ENCODE measurements at regions not wholly inside any gene's neighbourhood (a gene's known extent, or its start where the extent isn't known, plus 50 kb on each side); places are given as distances from the start of the nearest gene placed in this dataset.

DNA sequence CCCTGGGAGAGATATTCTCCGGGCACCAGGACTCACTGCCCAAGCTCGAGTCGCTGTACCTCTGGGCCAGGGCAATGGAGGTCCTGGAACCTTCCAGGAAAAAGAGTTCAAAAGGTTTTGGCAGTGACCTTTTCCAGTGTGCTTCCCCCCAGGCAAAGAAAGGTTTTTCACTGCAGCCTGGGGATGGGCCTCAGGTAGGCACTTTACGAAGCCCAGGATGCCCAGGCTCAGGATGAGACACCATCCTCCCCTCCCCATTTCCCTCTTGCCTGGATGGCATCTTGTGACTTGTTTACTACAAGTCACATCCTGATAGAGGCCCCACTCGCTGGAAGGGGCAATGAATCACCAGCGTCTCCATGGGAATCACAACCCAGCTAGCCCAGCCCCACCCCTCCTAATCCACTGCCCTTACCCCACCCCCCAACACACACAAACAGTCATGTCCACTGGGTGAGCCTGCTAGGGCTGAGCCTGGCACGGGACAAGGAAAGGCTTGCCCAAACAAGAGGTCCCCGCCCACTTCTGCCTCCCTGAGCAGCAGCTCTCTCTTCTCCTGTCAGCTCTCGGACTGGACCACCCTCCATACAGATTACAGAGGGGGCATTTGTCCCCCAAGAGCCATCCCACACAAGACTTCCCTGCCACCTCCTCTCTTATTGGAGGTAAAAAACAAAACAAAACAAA, 93.8 kb upstream of the SMNDC1 start:
- no TSS peak for BruUV-seq (replicated peaks)
- POLR2A ChIA-PET = interaction anchor here (1.2 kb wide), 1 partner anchor 10 kb away, joined by 4 read pairs; no protein-coding TSS in a partner anchor
- H3K9me3 ChIP-seq (ENCODE audit: low read length) = no peaks in the 10 kb centered on the region
- H3K27ac ChIP-seq (ENCODE audit: extremely low read length, insufficient read depth, low read length) = no peak overlapping the region
- peak overlapping the region; percentile 10; the same call in 1 of the 2 replicates for H3K4me2 ChIP-seq (ENCODE audit: low read depth, low read length)
- no peak overlapping the region for H3K9ac ChIP-seq (ENCODE audit: insufficient read depth, low read depth, low read length)
- WGBS (ENCODE audit: low lambda C conversion rate) = 38% methylated on average over 7 of the region's 9 CpGs
- in situ Hi-C loops (cut with HindIII; ENCODE audit: extremely low pct_ligation_motif_present, low pct_unique_long_range_greater_than_20kb) (no loop called here), intact Hi-C loops (cut with micrococcal nuclease; ENCODE audit: unreplicated experiment) (loop anchor here (1.0 kb wide), 1 partner anchor 99 kb away; the partner anchor contains the start of gene DUSP5)
- CTCF ChIA-PET (ENCODE audit: low intra/inter-chr PET ratio, low total read pairs) = no interaction called here
- DNase-seq (ENCODE audit: low spot score) = peak; percentile 68
- ATAC-seq = peak; percentile 39
- H3K79me2 ChIP-seq (ENCODE audit: insufficient read depth, low read length) = no peaks in the 10 kb centered on the region
- H3K4me3 ChIP-seq (replicated peaks in 1 of 3; ENCODE audit: insufficient read depth in 1 of 3, low read depth in 2 of 3, low read length in 3 of 3) = no peak overlapping the region
- no peak overlapping the region for H2AFZ ChIP-seq (ENCODE audit: low read length)
- no peaks in the 10 kb centered on the region for H4K20me1 ChIP-seq (ENCODE audit: insufficient read depth, low read length)
- no peaks in the 10 kb centered on the region for H3K36me3 ChIP-seq (replicated peaks in 1 of 2; ENCODE audit: control insufficient read depth in 1 of 2, insufficient read depth in 2 of 2, low read length in 2 of 2)
- FAIRE-seq = no peak
- H3K27me3 ChIP-seq (ENCODE audit: control insufficient read depth in 1 of 2, insufficient read depth in 2 of 2, low read length in 2 of 2) = 0 out of 5 replicates have a peak, but pooled peaks cover 0 to 2% of the 10 kb centered on the region in 2 experiments
- H3K4me1 ChIP-seq (ENCODE audit: insufficient read depth, low read length) = peaks cover 44% of the 10 kb centered on the region
- TF ChIP-seq, protein P1, sequence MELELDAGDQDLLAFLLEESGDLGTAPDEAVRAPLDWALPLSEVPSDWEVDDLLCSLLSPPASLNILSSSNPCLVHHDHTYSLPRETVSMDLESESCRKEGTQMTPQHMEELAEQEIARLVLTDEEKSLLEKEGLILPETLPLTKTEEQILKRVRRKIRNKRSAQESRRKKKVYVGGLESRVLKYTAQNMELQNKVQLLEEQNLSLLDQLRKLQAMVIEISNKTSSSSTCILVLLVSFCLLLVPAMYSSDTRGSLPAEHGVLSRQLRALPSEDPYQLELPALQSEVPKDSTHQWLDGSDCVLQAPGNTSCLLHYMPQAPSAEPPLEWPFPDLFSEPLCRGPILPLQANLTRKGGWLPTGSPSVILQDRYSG (CRISPR knock-in tag; IDR thresholded peaks at IDR 0.05) = no peak
- TF ChIP-seq, protein P2, sequence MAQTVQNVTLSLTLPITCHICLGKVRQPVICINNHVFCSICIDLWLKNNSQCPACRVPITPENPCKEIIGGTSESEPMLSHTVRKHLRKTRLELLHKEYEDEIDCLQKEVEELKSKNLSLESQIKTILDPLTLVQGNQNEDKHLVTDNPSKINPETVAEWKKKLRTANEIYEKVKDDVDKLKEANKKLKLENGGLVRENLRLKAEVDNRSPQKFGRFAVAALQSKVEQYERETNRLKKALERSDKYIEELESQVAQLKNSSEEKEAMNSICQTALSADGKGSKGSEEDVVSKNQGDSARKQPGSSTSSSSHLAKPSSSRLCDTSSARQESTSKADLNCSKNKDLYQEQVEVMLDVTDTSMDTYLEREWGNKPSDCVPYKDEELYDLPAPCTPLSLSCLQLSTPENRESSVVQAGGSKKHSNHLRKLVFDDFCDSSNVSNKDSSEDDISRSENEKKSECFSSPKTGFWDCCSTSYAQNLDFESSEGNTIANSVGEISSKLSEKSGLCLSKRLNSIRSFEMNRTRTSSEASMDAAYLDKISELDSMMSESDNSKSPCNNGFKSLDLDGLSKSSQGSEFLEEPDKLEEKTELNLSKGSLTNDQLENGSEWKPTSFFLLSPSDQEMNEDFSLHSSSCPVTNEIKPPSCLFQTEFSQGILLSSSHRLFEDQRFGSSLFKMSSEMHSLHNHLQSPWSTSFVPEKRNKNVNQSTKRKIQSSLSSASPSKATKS (CRISPR knock-in tag; IDR thresholded peaks at IDR 0.05) = no peak
- TF ChIP-seq FOSL2 (CRISPR knock-in tag; IDR thresholded peaks at IDR 0.05) = peak; percentile 88
- no peak for TF ChIP-seq TCF12 (IDR thresholded peaks at IDR 0.05)
- TF ChIP-seq TCF12 (CRISPR knock-in tag; IDR thresholded peaks at IDR 0.05) = no peak
- TF ChIP-seq BRD4 (CRISPR knock-in tag; IDR thresholded peaks at IDR 0.05) = no peak
- TF ChIP-seq FOXO1 (CRISPR knock-in tag; IDR thresholded peaks at IDR 0.05) = peak; percentile 28; the same call in 1 of the 2 replicates
- TF ChIP-seq ZNF674 (CRISPR knock-in tag; IDR thresholded peaks at IDR 0.05; ENCODE audit: low read depth) = no peak
- TF ChIP-seq CBX1 (IDR thresholded peaks at IDR 0.05; ENCODE audit: low read depth) = no peak
- TF ChIP-seq ZNF136 (CRISPR knock-in tag; IDR thresholded peaks at IDR 0.05; ENCODE audit: low read depth) = no peak
- TF ChIP-seq POLR2G (IDR thresholded peaks at IDR 0.05; ENCODE audit: low read depth, low read length) = no peak
- no peak for TF ChIP-seq ZNF180 (CRISPR knock-in tag; IDR thresholded peaks at IDR 0.05; ENCODE audit: borderline replicate concordance, low read depth)
- TF ChIP-seq FOXP1 (IDR thresholded peaks at IDR 0.05) = no peak
- TF ChIP-seq FOXP1 (CRISPR knock-in tag; IDR thresholded peaks at IDR 0.05) = peak; percentile 73
- no peak for TF ChIP-seq MBNL3 (CRISPR knock-in tag; conservative IDR thresholded peaks at IDR 0.05)
- TF ChIP-seq MLLT10 (CRISPR knock-in tag; IDR thresholded peaks at IDR 0.05) = no peak
- TF ChIP-seq, protein P3, sequence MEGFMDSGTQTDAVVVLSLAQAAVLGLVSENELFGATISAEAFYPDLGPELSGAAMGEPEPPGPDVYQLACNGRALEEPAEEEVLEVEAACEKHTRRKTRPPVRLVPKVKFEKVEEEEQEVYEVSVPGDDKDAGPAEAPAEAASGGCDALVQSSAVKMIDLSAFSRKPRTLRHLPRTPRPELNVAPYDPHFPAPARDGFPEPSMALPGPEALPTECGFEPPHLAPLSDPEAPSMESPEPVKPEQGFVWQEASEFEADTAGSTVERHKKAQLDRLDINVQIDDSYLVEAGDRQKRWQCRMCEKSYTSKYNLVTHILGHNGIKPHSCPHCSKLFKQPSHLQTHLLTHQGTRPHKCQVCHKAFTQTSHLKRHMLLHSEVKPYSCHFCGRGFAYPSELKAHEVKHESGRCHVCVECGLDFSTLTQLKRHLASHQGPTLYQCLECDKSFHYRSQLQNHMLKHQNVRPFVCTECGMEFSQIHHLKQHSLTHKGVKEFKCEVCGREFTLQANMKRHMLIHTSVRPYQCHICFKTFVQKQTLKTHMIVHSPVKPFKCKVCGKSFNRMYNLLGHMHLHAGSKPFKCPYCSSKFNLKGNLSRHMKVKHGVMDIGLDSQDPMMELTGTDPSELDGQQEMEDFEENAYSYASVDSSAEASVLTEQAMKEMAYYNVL (CRISPR knock-in tag; IDR thresholded peaks at IDR 0.05; ENCODE audit: borderline replicate concordance) = no peak
- no peak for TF ChIP-seq ZNF780A (CRISPR knock-in tag; IDR thresholded peaks at IDR 0.05)
- TF ChIP-seq ZNF550 (CRISPR knock-in tag; IDR thresholded peaks at IDR 0.05; ENCODE audit: borderline replicate concordance) = no peak
- TF ChIP-seq REXO4 (CRISPR knock-in tag; IDR thresholded peaks at IDR 0.05; ENCODE audit: borderline replicate concordance) = no peak
- no peak for TF ChIP-seq GABPA (IDR thresholded peaks at IDR 0.05; ENCODE audit: low read depth, low read length)
- no peak for TF ChIP-seq GABPA (CRISPR knock-in tag; IDR thresholded peaks at IDR 0.05; ENCODE audit: low read depth)
- TF ChIP-seq GZF1 (CRISPR knock-in tag; IDR thresholded peaks at IDR 0.05) = no peak

Data from HepG2 (cell line).